ENCODE measurements at regions not wholly inside any gene's neighbourhood (a gene's known extent, or its start where the extent isn't known, plus 50 kb on each side); places are given as distances from the start of the nearest gene placed in this dataset.

GRCh38 chr2:129133692-129134641 is 815.3 kb upstream of the HS6ST1 start:
- TF ChIP-seq CTCF (IDR thresholded peaks at IDR 0.05) (no peak), POLR2A (IDR thresholded peaks at IDR 0.05) (no peak)

Measured in testis (tissue), 2 donors.